HEK293 (cell line): ENCODE measurements at regions not wholly inside any gene's neighbourhood (a gene's known extent, or its start where the extent isn't known, plus 50 kb on each side); places are given as distances from the start of the nearest gene placed in this dataset.

Experiments
- ZBTB49 ChIP-seq: fragments of 450-650 bp; formaldehyde crosslinking; IDR thresholded peaks from 2 replicates; pipeline ENCODE4 v1.5.1; 2016; ENCODE audit warnings: missing biosample characterization, missing genetic modification characterization, low read depth
- ZBTB8A ChIP-seq: fragments of 450-650 bp; formaldehyde crosslinking; IDR thresholded peaks from 2 replicates; pipeline ENCODE4 v1.5.1; 2016; ENCODE audit warnings: missing biosample characterization, missing genetic modification characterization
- ZNF10 ChIP-seq: fragments of 450-650 bp; formaldehyde crosslinking; IDR thresholded peaks from 2 replicates; pipeline ENCODE4 v1.5.1; 2017; ENCODE audit warnings: missing biosample characterization, missing genetic modification characterization
- ZNF121 ChIP-seq: fragments of 450-650 bp; formaldehyde crosslinking; IDR thresholded peaks from 2 replicates; pipeline ENCODE4 v1.5.1; 2016; ENCODE audit warnings: missing biosample characterization, missing genetic modification characterization
- ZNF211 ChIP-seq: fragments of 450-650 bp; formaldehyde crosslinking; IDR thresholded peaks from 2 replicates; pipeline ENCODE4 v1.5.1; 2016; ENCODE audit warnings: low read depth, missing biosample characterization, missing genetic modification characterization
- ZNF239 ChIP-seq: fragments of 450-650 bp; formaldehyde crosslinking; IDR thresholded peaks from 2 replicates; pipeline ENCODE4 v1.5.1; 2016; ENCODE audit warnings: missing biosample characterization, missing genetic modification characterization
- ZNF777 ChIP-seq: fragments of 450-650 bp; formaldehyde crosslinking; IDR thresholded peaks from 2 replicates; pipeline ENCODE4 v1.5.1; 2017; ENCODE audit warnings: missing biosample characterization, missing genetic modification characterization, borderline replicate concordance
- ZNF792 ChIP-seq: fragments of 450-650 bp; formaldehyde crosslinking; IDR thresholded peaks from 2 replicates; pipeline ENCODE4 v1.5.1; 2016; ENCODE audit warnings: missing biosample characterization, missing genetic modification characterization
- ZSCAN16 ChIP-seq: fragments of 450-650 bp; formaldehyde crosslinking; IDR thresholded peaks from 2 replicates; pipeline ENCODE4 v1.5.1; 2016; ENCODE audit warnings: missing biosample characterization, missing genetic modification characterization
- TF ChIP-seq, protein P1 (sequence below): fragments of 450-650 bp; formaldehyde crosslinking; IDR thresholded peaks from 2 replicates; pipeline ENCODE4 v1.5.1; 2016; ENCODE audit warnings: missing biosample characterization, missing genetic modification characterization
- TF ChIP-seq, protein P2 (sequence below): fragments of 450-650 bp; formaldehyde crosslinking; IDR thresholded peaks from 2 replicates; pipeline ENCODE4 v1.5.1; 2016; ENCODE audit warnings: missing biosample characterization, missing genetic modification characterization

DNA sequence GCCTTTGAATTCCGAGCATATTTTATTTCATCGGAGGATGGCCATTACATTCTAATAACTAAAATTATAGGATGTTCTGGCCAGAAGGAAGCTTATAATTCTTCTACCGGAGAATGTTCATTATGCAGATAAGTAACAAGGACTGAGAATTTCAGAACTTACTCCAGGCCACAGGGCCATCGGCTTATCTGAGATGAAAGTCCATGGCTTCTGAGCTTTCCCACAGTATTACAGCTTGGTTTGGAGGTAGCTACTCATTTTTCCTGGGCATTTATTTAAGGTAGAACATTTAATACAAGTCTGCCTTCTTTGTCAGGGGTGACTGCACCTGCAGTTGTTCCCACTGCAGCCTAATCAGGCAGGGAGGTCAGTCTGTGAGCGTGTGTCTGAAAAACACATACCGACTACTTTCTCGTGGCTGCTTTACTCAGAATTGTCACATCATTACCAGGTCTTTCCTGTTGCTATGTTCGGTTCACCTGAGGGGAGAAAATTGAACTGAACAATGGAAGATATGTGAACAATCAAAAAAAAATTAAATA lies 219.7 kb upstream of the CPHXL start:
- TF ChIP-seq, protein P1, sequence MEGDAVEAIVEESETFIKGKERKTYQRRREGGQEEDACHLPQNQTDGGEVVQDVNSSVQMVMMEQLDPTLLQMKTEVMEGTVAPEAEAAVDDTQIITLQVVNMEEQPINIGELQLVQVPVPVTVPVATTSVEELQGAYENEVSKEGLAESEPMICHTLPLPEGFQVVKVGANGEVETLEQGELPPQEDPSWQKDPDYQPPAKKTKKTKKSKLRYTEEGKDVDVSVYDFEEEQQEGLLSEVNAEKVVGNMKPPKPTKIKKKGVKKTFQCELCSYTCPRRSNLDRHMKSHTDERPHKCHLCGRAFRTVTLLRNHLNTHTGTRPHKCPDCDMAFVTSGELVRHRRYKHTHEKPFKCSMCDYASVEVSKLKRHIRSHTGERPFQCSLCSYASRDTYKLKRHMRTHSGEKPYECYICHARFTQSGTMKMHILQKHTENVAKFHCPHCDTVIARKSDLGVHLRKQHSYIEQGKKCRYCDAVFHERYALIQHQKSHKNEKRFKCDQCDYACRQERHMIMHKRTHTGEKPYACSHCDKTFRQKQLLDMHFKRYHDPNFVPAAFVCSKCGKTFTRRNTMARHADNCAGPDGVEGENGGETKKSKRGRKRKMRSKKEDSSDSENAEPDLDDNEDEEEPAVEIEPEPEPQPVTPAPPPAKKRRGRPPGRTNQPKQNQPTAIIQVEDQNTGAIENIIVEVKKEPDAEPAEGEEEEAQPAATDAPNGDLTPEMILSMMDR = no peak
- TF ChIP-seq ZNF211 (tag by site-specific recombination) = no peak
- no peak for TF ChIP-seq ZSCAN16 (tag by site-specific recombination)
- no peak for TF ChIP-seq ZNF792 (tag by site-specific recombination)
- no peak for TF ChIP-seq ZNF121 (tag by site-specific recombination)
- TF ChIP-seq, protein P2, sequence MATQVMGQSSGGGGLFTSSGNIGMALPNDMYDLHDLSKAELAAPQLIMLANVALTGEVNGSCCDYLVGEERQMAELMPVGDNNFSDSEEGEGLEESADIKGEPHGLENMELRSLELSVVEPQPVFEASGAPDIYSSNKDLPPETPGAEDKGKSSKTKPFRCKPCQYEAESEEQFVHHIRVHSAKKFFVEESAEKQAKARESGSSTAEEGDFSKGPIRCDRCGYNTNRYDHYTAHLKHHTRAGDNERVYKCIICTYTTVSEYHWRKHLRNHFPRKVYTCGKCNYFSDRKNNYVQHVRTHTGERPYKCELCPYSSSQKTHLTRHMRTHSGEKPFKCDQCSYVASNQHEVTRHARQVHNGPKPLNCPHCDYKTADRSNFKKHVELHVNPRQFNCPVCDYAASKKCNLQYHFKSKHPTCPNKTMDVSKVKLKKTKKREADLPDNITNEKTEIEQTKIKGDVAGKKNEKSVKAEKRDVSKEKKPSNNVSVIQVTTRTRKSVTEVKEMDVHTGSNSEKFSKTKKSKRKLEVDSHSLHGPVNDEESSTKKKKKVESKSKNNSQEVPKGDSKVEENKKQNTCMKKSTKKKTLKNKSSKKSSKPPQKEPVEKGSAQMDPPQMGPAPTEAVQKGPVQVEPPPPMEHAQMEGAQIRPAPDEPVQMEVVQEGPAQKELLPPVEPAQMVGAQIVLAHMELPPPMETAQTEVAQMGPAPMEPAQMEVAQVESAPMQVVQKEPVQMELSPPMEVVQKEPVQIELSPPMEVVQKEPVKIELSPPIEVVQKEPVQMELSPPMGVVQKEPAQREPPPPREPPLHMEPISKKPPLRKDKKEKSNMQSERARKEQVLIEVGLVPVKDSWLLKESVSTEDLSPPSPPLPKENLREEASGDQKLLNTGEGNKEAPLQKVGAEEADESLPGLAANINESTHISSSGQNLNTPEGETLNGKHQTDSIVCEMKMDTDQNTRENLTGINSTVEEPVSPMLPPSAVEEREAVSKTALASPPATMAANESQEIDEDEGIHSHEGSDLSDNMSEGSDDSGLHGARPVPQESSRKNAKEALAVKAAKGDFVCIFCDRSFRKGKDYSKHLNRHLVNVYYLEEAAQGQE (tag by site-specific recombination) = no peak
- no peak for TF ChIP-seq ZBTB49 (tag by site-specific recombination)
- TF ChIP-seq ZNF239 (tag by site-specific recombination) = no peak
- no peak for TF ChIP-seq ZNF777 (tag by site-specific recombination)
- no peak for TF ChIP-seq ZNF10 (tag by site-specific recombination)
- TF ChIP-seq ZBTB8A (tag by site-specific recombination) = no peak
